ENCODE measurements at regions not wholly inside any gene's neighbourhood (a gene's known extent, or its start where the extent isn't known, plus 50 kb on each side); places are given as distances from the start of the nearest gene placed in this dataset.
"Not testable (repeated sequence)": the region's sequence is repeated elsewhere in the genome, so short reads cannot be mapped to it uniquely, and the experiment has no call there.

GRCh38 chr9:36521148-36521547 lies 51.5 kb upstream of the MELK start:
- no peak for TF ChIP-seq CTCF (IDR thresholded peaks at IDR 0.05; ENCODE audit: insufficient read depth, low read depth, low read length)
- H3K4me3 ChIP-seq (ENCODE audit: low read depth, low read length), result no peak overlapping the region
- no peak for DNase-seq (ENCODE audit: low read depth)

GRCh38 chr9:36517131-36517530 lies 55.6 kb upstream of the MELK start:
- no peak for TF ChIP-seq CTCF (IDR thresholded peaks at IDR 0.05; ENCODE audit: insufficient read depth, low read depth, low read length)
- DNase-seq (ENCODE audit: low read depth), result no peak

GRCh38 chr9:36504156-36504555 lies 68.5 kb upstream of the MELK start:
- TF ChIP-seq CTCF (IDR thresholded peaks at IDR 0.05; ENCODE audit: insufficient read depth, low read depth, low read length), result no peak
- no peak for DNase-seq (ENCODE audit: low read depth)
- H3K4me3 ChIP-seq (ENCODE audit: low read depth, low read length), result no peak overlapping the region

More at GRCh38 chr9:36517131-36517530, 55.6 kb upstream of the MELK start:
- H3K4me3 ChIP-seq (ENCODE audit: low read depth, low read length), result no peak overlapping the region

- H3K4me3 ChIP-seq (ENCODE audit: low read depth, low read length), result no peak overlapping the region
- DNase-seq (ENCODE audit: low read depth), result no peak
- TF ChIP-seq CTCF (IDR thresholded peaks at IDR 0.05; ENCODE audit: insufficient read depth, low read depth, low read length), result no peak
These were observed 69.3 kb upstream of the MELK start for GRCh38 chr9:36503172-36504088.

- no peak for TF ChIP-seq CTCF (IDR thresholded peaks at IDR 0.05; ENCODE audit: insufficient read depth, low read depth, low read length)
- H3K4me3 ChIP-seq (ENCODE audit: low read depth, low read length), result no peak overlapping the region
These were observed 71.0 kb upstream of the MELK start for GRCh38 chr9:36501727-36502126.

GRCh38 chr9:36500931-36501330 lies 71.8 kb upstream of the MELK start:
- not testable (repeated sequence) for H3K4me3 ChIP-seq (ENCODE audit: low read depth, low read length); DNase-seq (ENCODE audit: low read depth)

More at GRCh38 chr9:36501727-36502126, 71.0 kb upstream of the MELK start:
- DNase-seq (ENCODE audit: low read depth), result no peak

GRCh38 chr9:36499174-36499890 lies 73.4 kb upstream of the MELK start:
- no peak for TF ChIP-seq CTCF (IDR thresholded peaks at IDR 0.05; ENCODE audit: insufficient read depth, low read depth, low read length)
- no peak for DNase-seq (ENCODE audit: low read depth)
- no peak overlapping the region for H3K4me3 ChIP-seq (ENCODE audit: low read depth, low read length)

GRCh38 chr9:36493564-36493963 lies 79.1 kb upstream of the MELK start:
- not testable (repeated sequence) for H3K4me3 ChIP-seq (ENCODE audit: low read depth, low read length); DNase-seq (ENCODE audit: low read depth)

Data from fibroblast of villous mesenchyme (primary cell).